Brain microvascular endothelial cell (primary cell): ENCODE measurements at regions not wholly inside any gene's neighbourhood (a gene's known extent, or its start where the extent isn't known, plus 50 kb on each side); places are given as distances from the start of the nearest gene placed in this dataset.

Experiments
- DNase-seq: peaks from one replicate; pipeline ENCODE4 v3.0.0-alpha.2; 2020
- H3K27ac ChIP-seq: fragments of 250-450 bp; sonication (Bioruptor Pico); 2 replicates; pipeline ENCODE4 v1.5.1; 2020; ENCODE audit warnings: mild to moderate bottlenecking, moderate library complexity
- H3K27me3 ChIP-seq: fragments of 250-450 bp; sonication (Bioruptor Pico); replicated peaks from 2 replicates; pipeline ENCODE4 v1.5.1; 2020; ENCODE audit warnings: mild to moderate bottlenecking
- H3K36me3 ChIP-seq: fragments of 250-450 bp; sonication (Bioruptor Pico); replicated peaks from 2 replicates; pipeline ENCODE4 v1.5.1; 2020; ENCODE audit warnings: mild to moderate bottlenecking
- H3K4me3 ChIP-seq: 2 replicates; pipeline ENCODE4 v1.5.1; 2011; ENCODE audit warnings: low read depth, mild to moderate bottlenecking, control low read depth, low read length, moderate library complexity
- CTCF ChIP-seq: IDR thresholded peaks from 2 replicates; pipeline ENCODE4 v1.5.1; 2011; ENCODE audit warnings: low read depth, mild to moderate bottlenecking, moderate library complexity, low read length, control low read depth, inconsistent platforms; ENCODE audit errors: missing control alignments
- in situ Hi-C: cut with HindIII; loops from 2 replicates; pipeline ENCODE4 v1.10.0; 2017; ENCODE audit warnings: low sequenced_read_pairs, low pct_ligation_motif_present

GRCh38 chr20:7313047-7313446, 545.6 kb downstream of the BMP2 start:
- no peaks in the 10 kb centered on the region for H3K36me3 ChIP-seq
- no peak for TF ChIP-seq CTCF
- H3K27ac ChIP-seq, result no peak overlapping the region
- DNase-seq, result no peak
- in situ Hi-C loops, result no loop called here
- H3K4me3 ChIP-seq, result no peak overlapping the region
- H3K27me3 ChIP-seq, result no peaks in the 10 kb centered on the region

- in situ Hi-C loops, result no loop called here
These were observed 556.5 kb downstream of the BMP2 start for GRCh38 chr20:7323957-7324356.

GRCh38 chr20:7327810-7328209, 560.3 kb downstream of the BMP2 start:
- H3K36me3 ChIP-seq, result no peaks in the 10 kb centered on the region
- in situ Hi-C loops, result no loop called here
- TF ChIP-seq CTCF, result no peak
- no peak for DNase-seq
- no peak overlapping the region for H3K4me3 ChIP-seq
- no peak overlapping the region for H3K27ac ChIP-seq
- no peaks in the 10 kb centered on the region for H3K27me3 ChIP-seq

More at GRCh38 chr20:7323957-7324356, 556.5 kb downstream of the BMP2 start:
- no peak for DNase-seq
- H3K27me3 ChIP-seq, result no peaks in the 10 kb centered on the region
- no peak for TF ChIP-seq CTCF
- H3K36me3 ChIP-seq, result no peaks in the 10 kb centered on the region
- H3K4me3 ChIP-seq, result no peak overlapping the region
- H3K27ac ChIP-seq, result no peak overlapping the region

- in situ Hi-C loops, result no loop called here
- Histone ChIP-seq H3K36me3 (no peaks in the 10 kb centered on the region), H3K27me3 (no peaks in the 10 kb centered on the region), H3K4me3 (no peak overlapping the region), H3K27ac (no peak overlapping the region)
- TF ChIP-seq CTCF, result no peak
- DNase-seq, result no peak
These were observed 563.4 kb downstream of the BMP2 start for GRCh38 chr20:7330850-7331249.

- H3K36me3 ChIP-seq, result no peaks in the 10 kb centered on the region
- no peak overlapping the region for H3K4me3 ChIP-seq
- no peak for TF ChIP-seq CTCF
- no peak for DNase-seq
- H3K27me3 ChIP-seq, result no peaks in the 10 kb centered on the region
- in situ Hi-C loops, result no loop called here
- no peak overlapping the region for H3K27ac ChIP-seq
These were observed 564.7 kb downstream of the BMP2 start for GRCh38 chr20:7332169-7332568.

- in situ Hi-C loops, result no loop called here
- no peak overlapping the region for H3K27ac ChIP-seq
- no peak overlapping the region for H3K4me3 ChIP-seq
- DNase-seq, result no peak
- H3K27me3 ChIP-seq, result no peaks in the 10 kb centered on the region
- no peaks in the 10 kb centered on the region for H3K36me3 ChIP-seq
- TF ChIP-seq CTCF, result no peak
These were observed 566.4 kb downstream of the BMP2 start for GRCh38 chr20:7333841-7334240.
